Neural cell (in vitro differentiated cells): ENCODE measurements at regions not wholly inside any gene's neighbourhood (a gene's known extent, or its start where the extent isn't known, plus 50 kb on each side); places are given as distances from the start of the nearest gene placed in this dataset.

ENCODE experiments used
- H2AFZ ChIP-seq: fragments of 200-600, 300-800 bp; sonication (generic), shearing (Covaris generic); 2 replicates; pipeline ENCODE4 v1.6.0; 2014; ENCODE audit warnings: low read depth, mild to moderate bottlenecking, antibody characterized with exemption, low read length, moderate library complexity
- H3F3A ChIP-seq: fragments of 200-600 bp; shearing (Covaris generic); 2 replicates; pipeline ENCODE4 v1.6.1; 2016; ENCODE audit warnings: mild to moderate bottlenecking, moderate library complexity, mixed read lengths, antibody characterized with exemption, low read length; ENCODE audit not compliant: insufficient read depth, poor library complexity, severe bottlenecking
- H3K27ac ChIP-seq: fragments of 200-600, 300-800 bp; sonication (generic), shearing (Covaris generic); 2 replicates; pipeline ENCODE4 v1.5.1; 2014; ENCODE audit warnings: mild to moderate bottlenecking, low read length, moderate library complexity
- H3K27me3 ChIP-seq: fragments of 300-800, 200-600 bp; sonication (generic), shearing (Covaris generic); 2 replicates; pipeline ENCODE4 v1.6.0; 2014; ENCODE audit warnings: mild to moderate bottlenecking, low read depth, low read length, moderate library complexity; ENCODE audit not compliant: insufficient read depth
- H3K36me3 ChIP-seq: fragments of 300-800, 200-600 bp; sonication (generic), shearing (Covaris generic); 2 replicates; pipeline ENCODE4 v1.5.1; 2014; ENCODE audit warnings: mild to moderate bottlenecking, antibody characterized with exemption, low read length, moderate library complexity; ENCODE audit not compliant: insufficient read depth
- H3K4me2 ChIP-seq: fragments of 300-800, 200-600 bp; sonication (generic), shearing (Covaris generic); 2 replicates; pipeline ENCODE4 v1.6.0; 2014; ENCODE audit warnings: mild to moderate bottlenecking, low read length
- H3K4me3 ChIP-seq: fragments of 300-800, 200-600 bp; sonication (generic), shearing (Covaris generic); 2 replicates; pipeline ENCODE4 v1.5.1; 2014; ENCODE audit warnings: mild to moderate bottlenecking, low read length, moderate library complexity
- H3K79me2 ChIP-seq: fragments of 200-600 bp; shearing (Covaris generic); replicated peaks from 2 replicates; pipeline ENCODE4 v1.6.0; 2014; ENCODE audit warnings: mild to moderate bottlenecking, low read length, moderate library complexity; ENCODE audit not compliant: insufficient read depth
- H3K9ac ChIP-seq: fragments of 300-800, 200-600 bp; sonication (generic), shearing (Covaris generic); 2 replicates; pipeline ENCODE4 v1.6.1; 2016; ENCODE audit warnings: mild to moderate bottlenecking, low read length, mixed read lengths
- H3K9me2 ChIP-seq: fragments of 200-600 bp; shearing (Covaris generic); 2 replicates; pipeline ENCODE4 v1.6.1; 2016; ENCODE audit warnings: mild to moderate bottlenecking, low read length, mixed read lengths; ENCODE audit not compliant: insufficient read depth
- H3K9me3 ChIP-seq: fragments of 200-600, 300-800 bp; sonication (generic), shearing (Covaris generic); 2 replicates; pipeline ENCODE4 v1.6.1; 2016; ENCODE audit warnings: mild to moderate bottlenecking, mixed run types, low read length, moderate library complexity, mixed read lengths
- H4K20me1 ChIP-seq: fragments of 200-600 bp; shearing (Covaris generic); 2 replicates; pipeline ENCODE4 v1.6.1; 2016; ENCODE audit warnings: mild to moderate bottlenecking, mixed run types; ENCODE audit not compliant: insufficient read depth
- EP300 ChIP-seq: fragments of 450-650 bp; conservative IDR thresholded peaks from 2 replicates; pipeline ENCODE4 v1.6.1; 2014; ENCODE audit warnings: antibody characterized with exemption, mild to moderate bottlenecking, moderate library complexity; ENCODE audit not compliant: poor library complexity, severe bottlenecking
- EZH2 ChIP-seq: fragments of 200-600, 300-800 bp; shearing (Covaris generic), sonication (generic); IDR thresholded peaks from 2 replicates; pipeline ENCODE4 v1.6.1; 2014; ENCODE audit warnings: antibody characterized with exemption, low read length, borderline replicate concordance, mild to moderate bottlenecking; ENCODE audit not compliant: insufficient read depth, poor library complexity, severe bottlenecking
- MXI1 ChIP-seq: fragments of 450-650 bp; conservative IDR thresholded peaks from 2 replicates; pipeline ENCODE4 v1.6.1; 2014; ENCODE audit warnings: antibody characterized with exemption, mild to moderate bottlenecking; ENCODE audit not compliant: poor library complexity, severe bottlenecking
- POLR2AphosphoS5 ChIP-seq: IDR thresholded peaks from 2 replicates; pipeline ENCODE4 v1.6.1; 2012
- RAD21 ChIP-seq: fragments of 450-650 bp; conservative IDR thresholded peaks from 2 replicates; pipeline ENCODE4 v1.6.1; 2014; ENCODE audit warnings: antibody characterized with exemption, mild to moderate bottlenecking, moderate library complexity
- SMC3 ChIP-seq: fragments of 450-650 bp; conservative IDR thresholded peaks from 2 replicates; pipeline ENCODE4 v1.6.1; 2014; ENCODE audit warnings: antibody characterized with exemption, mild to moderate bottlenecking, moderate library complexity; ENCODE audit not compliant: poor library complexity
- TAF1 ChIP-seq: IDR thresholded peaks from 2 replicates; pipeline ENCODE4 v1.6.1; 2012; ENCODE audit warnings: low read depth
- TF ChIP-seq, protein P1 (sequence below): IDR thresholded peaks from 2 replicates; pipeline ENCODE4 v1.6.1; 2012; ENCODE audit warnings: borderline replicate concordance
- TF ChIP-seq, protein P2 (sequence below): fragments of 450-650 bp; IDR thresholded peaks from 2 replicates; pipeline ENCODE4 v1.5.1; 2014; ENCODE audit warnings: antibody characterized with exemption, mild to moderate bottlenecking, moderate library complexity; ENCODE audit not compliant: poor library complexity, severe bottlenecking

DNA sequence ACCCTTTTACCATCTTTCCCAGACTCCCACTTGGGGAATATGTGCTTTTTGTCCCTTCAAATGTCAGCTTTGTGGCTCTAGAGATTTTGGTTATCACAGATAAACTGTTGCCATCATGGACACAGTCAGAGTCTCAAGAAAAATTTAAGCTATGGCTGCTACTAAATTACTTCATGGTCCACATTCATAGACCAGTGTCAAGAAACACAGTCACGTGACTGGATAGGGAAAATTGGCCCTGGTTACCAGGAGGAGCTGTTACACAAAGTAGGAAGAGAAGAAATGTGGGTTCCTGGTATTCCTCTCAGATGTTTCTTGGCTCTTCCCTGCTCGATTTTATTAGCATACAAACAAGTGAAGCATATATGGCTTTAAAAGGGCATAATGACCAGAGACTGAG, 348.9 kb downstream of the NDFIP2 start:
- no peaks in the 10 kb centered on the region for H4K20me1 ChIP-seq
- H3K27ac ChIP-seq, result no peak overlapping the region
- H3K9ac ChIP-seq, result no peak overlapping the region
- no peak overlapping the region for H2AFZ ChIP-seq
- no peak for TF ChIP-seq RAD21
- TF ChIP-seq SMC3, result no peak
- TF ChIP-seq, protein P1, sequence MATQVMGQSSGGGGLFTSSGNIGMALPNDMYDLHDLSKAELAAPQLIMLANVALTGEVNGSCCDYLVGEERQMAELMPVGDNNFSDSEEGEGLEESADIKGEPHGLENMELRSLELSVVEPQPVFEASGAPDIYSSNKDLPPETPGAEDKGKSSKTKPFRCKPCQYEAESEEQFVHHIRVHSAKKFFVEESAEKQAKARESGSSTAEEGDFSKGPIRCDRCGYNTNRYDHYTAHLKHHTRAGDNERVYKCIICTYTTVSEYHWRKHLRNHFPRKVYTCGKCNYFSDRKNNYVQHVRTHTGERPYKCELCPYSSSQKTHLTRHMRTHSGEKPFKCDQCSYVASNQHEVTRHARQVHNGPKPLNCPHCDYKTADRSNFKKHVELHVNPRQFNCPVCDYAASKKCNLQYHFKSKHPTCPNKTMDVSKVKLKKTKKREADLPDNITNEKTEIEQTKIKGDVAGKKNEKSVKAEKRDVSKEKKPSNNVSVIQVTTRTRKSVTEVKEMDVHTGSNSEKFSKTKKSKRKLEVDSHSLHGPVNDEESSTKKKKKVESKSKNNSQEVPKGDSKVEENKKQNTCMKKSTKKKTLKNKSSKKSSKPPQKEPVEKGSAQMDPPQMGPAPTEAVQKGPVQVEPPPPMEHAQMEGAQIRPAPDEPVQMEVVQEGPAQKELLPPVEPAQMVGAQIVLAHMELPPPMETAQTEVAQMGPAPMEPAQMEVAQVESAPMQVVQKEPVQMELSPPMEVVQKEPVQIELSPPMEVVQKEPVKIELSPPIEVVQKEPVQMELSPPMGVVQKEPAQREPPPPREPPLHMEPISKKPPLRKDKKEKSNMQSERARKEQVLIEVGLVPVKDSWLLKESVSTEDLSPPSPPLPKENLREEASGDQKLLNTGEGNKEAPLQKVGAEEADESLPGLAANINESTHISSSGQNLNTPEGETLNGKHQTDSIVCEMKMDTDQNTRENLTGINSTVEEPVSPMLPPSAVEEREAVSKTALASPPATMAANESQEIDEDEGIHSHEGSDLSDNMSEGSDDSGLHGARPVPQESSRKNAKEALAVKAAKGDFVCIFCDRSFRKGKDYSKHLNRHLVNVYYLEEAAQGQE, result no peak
- no peak for TF ChIP-seq TAF1
- no peak for TF ChIP-seq POLR2AphosphoS5
- TF ChIP-seq, protein P2, sequence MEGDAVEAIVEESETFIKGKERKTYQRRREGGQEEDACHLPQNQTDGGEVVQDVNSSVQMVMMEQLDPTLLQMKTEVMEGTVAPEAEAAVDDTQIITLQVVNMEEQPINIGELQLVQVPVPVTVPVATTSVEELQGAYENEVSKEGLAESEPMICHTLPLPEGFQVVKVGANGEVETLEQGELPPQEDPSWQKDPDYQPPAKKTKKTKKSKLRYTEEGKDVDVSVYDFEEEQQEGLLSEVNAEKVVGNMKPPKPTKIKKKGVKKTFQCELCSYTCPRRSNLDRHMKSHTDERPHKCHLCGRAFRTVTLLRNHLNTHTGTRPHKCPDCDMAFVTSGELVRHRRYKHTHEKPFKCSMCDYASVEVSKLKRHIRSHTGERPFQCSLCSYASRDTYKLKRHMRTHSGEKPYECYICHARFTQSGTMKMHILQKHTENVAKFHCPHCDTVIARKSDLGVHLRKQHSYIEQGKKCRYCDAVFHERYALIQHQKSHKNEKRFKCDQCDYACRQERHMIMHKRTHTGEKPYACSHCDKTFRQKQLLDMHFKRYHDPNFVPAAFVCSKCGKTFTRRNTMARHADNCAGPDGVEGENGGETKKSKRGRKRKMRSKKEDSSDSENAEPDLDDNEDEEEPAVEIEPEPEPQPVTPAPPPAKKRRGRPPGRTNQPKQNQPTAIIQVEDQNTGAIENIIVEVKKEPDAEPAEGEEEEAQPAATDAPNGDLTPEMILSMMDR, result no peak
- no peak for TF ChIP-seq MXI1
- no peak for TF ChIP-seq EP300
- TF ChIP-seq EZH2, result no peak
- no peak overlapping the region for H3K4me3 ChIP-seq
- no peaks in the 10 kb centered on the region for H3K27me3 ChIP-seq
- H3K4me2 ChIP-seq, result no peak overlapping the region
- H3F3A ChIP-seq, result no peaks in the 10 kb centered on the region
- no peaks in the 10 kb centered on the region for H3K36me3 ChIP-seq
- H3K9me3 ChIP-seq, result no peaks in the 10 kb centered on the region
- H3K79me2 ChIP-seq, result no peaks in the 10 kb centered on the region
- no peaks in the 10 kb centered on the region for H3K9me2 ChIP-seq

DNA sequence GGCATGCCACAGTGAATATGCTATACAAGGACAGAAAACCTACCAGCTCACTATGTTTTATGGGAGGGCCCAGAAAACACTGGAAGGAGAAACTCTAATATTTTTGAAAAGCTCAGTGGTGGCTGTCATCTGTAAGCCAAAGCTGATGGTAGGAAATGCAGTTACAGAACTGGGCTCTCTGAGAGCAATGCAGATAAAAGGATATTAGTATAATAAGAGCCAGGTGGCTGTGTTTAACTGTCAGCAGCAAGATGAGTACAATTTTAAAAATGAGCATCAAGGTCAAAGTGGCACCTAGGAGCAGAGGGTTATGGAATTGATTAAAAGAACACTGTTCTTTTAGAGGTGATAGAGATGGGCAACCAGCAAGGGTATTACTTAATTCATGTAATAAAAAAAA, 345.0 kb downstream of the NDFIP2 start:
- Histone ChIP-seq H3K4me3 (no peak overlapping the region), H3K36me3 (no peaks in the 10 kb centered on the region), H3K27me3 (no peaks in the 10 kb centered on the region), H3K9ac (no peak overlapping the region), H3K9me2 (no peaks in the 10 kb centered on the region), H3F3A (no peaks in the 10 kb centered on the region), H2AFZ (no peak overlapping the region), H3K79me2 (no peaks in the 10 kb centered on the region), H3K27ac (no peak overlapping the region), H4K20me1 (no peaks in the 10 kb centered on the region), H3K9me3 (no peaks in the 10 kb centered on the region), H3K4me2 (no peak overlapping the region)
- TF ChIP-seq RAD21, result no peak

DNA sequence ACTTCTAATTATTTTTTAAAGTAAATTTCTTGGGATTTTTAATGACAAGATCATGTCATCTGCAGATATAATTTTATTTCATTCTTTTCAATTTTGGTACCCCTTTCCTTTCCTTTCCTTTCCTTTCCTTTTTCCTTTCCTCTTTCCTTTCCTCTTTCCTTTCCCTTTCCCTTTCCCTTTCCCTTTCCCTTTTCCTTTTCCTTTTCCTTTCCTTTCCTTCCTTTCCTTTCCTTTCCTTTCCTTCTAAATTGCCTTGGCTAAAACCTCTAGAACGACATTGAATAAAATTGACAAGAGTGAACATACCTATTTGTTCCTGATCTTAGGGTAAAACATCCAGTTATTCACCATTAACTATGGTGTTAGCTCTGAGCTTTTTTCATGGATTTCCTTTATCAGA, 334.1 kb downstream of the NDFIP2 start:
- Histone ChIP-seq H2AFZ (no peak overlapping the region), H3F3A (no peaks in the 10 kb centered on the region), H3K79me2 (no peaks in the 10 kb centered on the region), H3K27ac (no peak overlapping the region), H3K27me3 (no peaks in the 10 kb centered on the region), H3K9me2 (no peaks in the 10 kb centered on the region), H3K36me3 (no peaks in the 10 kb centered on the region), H3K4me2 (no peak overlapping the region), H3K9ac (no peak overlapping the region), H4K20me1 (no peaks in the 10 kb centered on the region), H3K9me3 (no peaks in the 10 kb centered on the region), H3K4me3 (no peak overlapping the region)
- TF ChIP-seq, protein P2, result no peak
- no peak for TF ChIP-seq POLR2AphosphoS5
- TF ChIP-seq, protein P1, result no peak
- no peak for TF ChIP-seq SMC3
- TF ChIP-seq RAD21, result no peak
- TF ChIP-seq MXI1, result no peak
- no peak for TF ChIP-seq EP300
